HepG2 (cell line): ENCODE measurements at regions not wholly inside any gene's neighbourhood (a gene's known extent, or its start where the extent isn't known, plus 50 kb on each side); places are given as distances from the start of the nearest gene placed in this dataset.
A peak's percentile ranks its signal among the peaks of the same experiment; 100 is the strongest.

Experiments
- HINFP ChIP-seq: sonication (generic); formaldehyde crosslinking; IDR thresholded peaks from 2 replicates; pipeline ENCODE4 v1.4.0; 2020; ENCODE audit warnings: low read depth, mild to moderate bottlenecking, missing genetic modification reagents
- JARID2 ChIP-seq: sonication (generic); formaldehyde crosslinking; IDR thresholded peaks from 2 replicates; pipeline ENCODE4 v1.8.1; 2023; ENCODE audit warnings: missing genetic modification reagents, inconsistent platforms; ENCODE audit not compliant: insufficient replicate concordance
- NR2C2 ChIP-seq: sonication (generic); formaldehyde crosslinking; IDR thresholded peaks from 2 replicates; pipeline ENCODE4 v1.4.0; 2020; ENCODE audit warnings: missing genetic modification reagents, mild to moderate bottlenecking, moderate library complexity, borderline replicate concordance
- NR2F6 ChIP-seq, 2 experiments: IDR thresholded peaks; 2 replicates each; pipeline ENCODE4 v1.6.1; 2016; ENCODE audit warnings: antibody characterized with exemption in 1 of 2, mild to moderate bottlenecking in 1 of 2
- PHF20 ChIP-seq: sonication (generic); formaldehyde crosslinking; IDR thresholded peaks from 2 replicates; pipeline ENCODE4 v1.5.0; 2020; ENCODE audit warnings: mild to moderate bottlenecking, missing genetic modification reagents
- SNAI1 ChIP-seq: sonication (generic); formaldehyde crosslinking; IDR thresholded peaks from 2 replicates; pipeline ENCODE4 v1.5.0; 2020; ENCODE audit warnings: mild to moderate bottlenecking, missing genetic modification reagents, borderline replicate concordance
- ZFX ChIP-seq: sonication (generic); formaldehyde crosslinking; IDR thresholded peaks from 2 replicates; pipeline ENCODE4 v1.4.0; 2020; ENCODE audit warnings: mild to moderate bottlenecking, low read depth, missing genetic modification reagents, moderate library complexity
- ZMYM2 ChIP-seq: sonication (generic); formaldehyde crosslinking; IDR thresholded peaks from 2 replicates; pipeline ENCODE4 v1.8.0; 2022; ENCODE audit warnings: mild to moderate bottlenecking, missing genetic modification reagents
- ZNF281 ChIP-seq: sonication (generic); formaldehyde crosslinking; IDR thresholded peaks from 2 replicates; pipeline ENCODE4 v1.4.0; 2020; ENCODE audit warnings: missing genetic modification reagents, borderline replicate concordance
- ZNF3 ChIP-seq: IDR thresholded peaks from 2 replicates; pipeline ENCODE4 v1.7.0; 2017; ENCODE audit warnings: inconsistent platforms
- TF ChIP-seq, protein P1 (sequence below): sonication (generic); formaldehyde crosslinking; IDR thresholded peaks from 2 replicates; pipeline ENCODE4 v1.4.0; 2020; ENCODE audit warnings: mild to moderate bottlenecking, missing genetic modification reagents
- TF ChIP-seq, protein P2 (sequence below): IDR thresholded peaks from 2 replicates; pipeline ENCODE4 v1.6.1; 2016; ENCODE audit warnings: missing compliant biosample characterization, missing genetic modification reagents, borderline replicate concordance
- TF ChIP-seq, protein P3 (sequence below): sonication (generic); formaldehyde crosslinking; IDR thresholded peaks from 2 replicates; pipeline ENCODE4 v1.8.0; 2022; ENCODE audit warnings: missing genetic modification reagents, mild to moderate bottlenecking, inconsistent platforms, borderline replicate concordance
- TF ChIP-seq, protein P4 (sequence below): sonication (generic); formaldehyde crosslinking; IDR thresholded peaks from 2 replicates; pipeline ENCODE4 v1.4.0; 2020; ENCODE audit warnings: mild to moderate bottlenecking, missing genetic modification reagents
- TF ChIP-seq, protein P5 (sequence below), 2 experiments: fragments of 450-650 bp in 1 of 2; sonication (generic) in 1 of 2; formaldehyde crosslinking; IDR thresholded peaks; 2 replicates each; pipeline versions ENCODE4 v1.5.0 to v1.8.0; 2020 to 2022; ENCODE audit warnings: mild to moderate bottlenecking in 1 of 2, missing genetic modification reagents in 1 of 2

- TF ChIP-seq, protein P1, sequence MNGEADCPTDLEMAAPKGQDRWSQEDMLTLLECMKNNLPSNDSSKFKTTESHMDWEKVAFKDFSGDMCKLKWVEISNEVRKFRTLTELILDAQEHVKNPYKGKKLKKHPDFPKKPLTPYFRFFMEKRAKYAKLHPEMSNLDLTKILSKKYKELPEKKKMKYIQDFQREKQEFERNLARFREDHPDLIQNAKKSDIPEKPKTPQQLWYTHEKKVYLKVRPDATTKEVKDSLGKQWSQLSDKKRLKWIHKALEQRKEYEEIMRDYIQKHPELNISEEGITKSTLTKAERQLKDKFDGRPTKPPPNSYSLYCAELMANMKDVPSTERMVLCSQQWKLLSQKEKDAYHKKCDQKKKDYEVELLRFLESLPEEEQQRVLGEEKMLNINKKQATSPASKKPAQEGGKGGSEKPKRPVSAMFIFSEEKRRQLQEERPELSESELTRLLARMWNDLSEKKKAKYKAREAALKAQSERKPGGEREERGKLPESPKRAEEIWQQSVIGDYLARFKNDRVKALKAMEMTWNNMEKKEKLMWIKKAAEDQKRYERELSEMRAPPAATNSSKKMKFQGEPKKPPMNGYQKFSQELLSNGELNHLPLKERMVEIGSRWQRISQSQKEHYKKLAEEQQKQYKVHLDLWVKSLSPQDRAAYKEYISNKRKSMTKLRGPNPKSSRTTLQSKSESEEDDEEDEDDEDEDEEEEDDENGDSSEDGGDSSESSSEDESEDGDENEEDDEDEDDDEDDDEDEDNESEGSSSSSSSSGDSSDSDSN (CRISPR knock-in tag): peak; percentile 42; the same call in 1 of the 2 replicates
- TF ChIP-seq SNAI1 (no peak), PHF20 (CRISPR knock-in tag) (peak; percentile 45; the same call in 1 of the 2 replicates), NR2C2 (CRISPR knock-in tag) (peak; percentile 92), ZFX (peak; percentile 78), ZNF3 (peak; percentile 35; the same call in 1 of the 2 replicates), ZMYM2 (CRISPR knock-in tag) (peak; percentile 89), JARID2 (CRISPR knock-in tag) (peak; percentile 59), ZNF281 (CRISPR knock-in tag) (peak; percentile 99), HINFP (CRISPR knock-in tag) (peak; percentile 88; the same call in 1 of the 2 replicates), NR2F6 (IDR thresholded peaks at IDR 0.05) (peak; percentile 95), NR2F6 (CRISPR knock-in tag; IDR thresholded peaks at IDR 0.05) (peak; percentile 95)
- TF ChIP-seq, protein P2, sequence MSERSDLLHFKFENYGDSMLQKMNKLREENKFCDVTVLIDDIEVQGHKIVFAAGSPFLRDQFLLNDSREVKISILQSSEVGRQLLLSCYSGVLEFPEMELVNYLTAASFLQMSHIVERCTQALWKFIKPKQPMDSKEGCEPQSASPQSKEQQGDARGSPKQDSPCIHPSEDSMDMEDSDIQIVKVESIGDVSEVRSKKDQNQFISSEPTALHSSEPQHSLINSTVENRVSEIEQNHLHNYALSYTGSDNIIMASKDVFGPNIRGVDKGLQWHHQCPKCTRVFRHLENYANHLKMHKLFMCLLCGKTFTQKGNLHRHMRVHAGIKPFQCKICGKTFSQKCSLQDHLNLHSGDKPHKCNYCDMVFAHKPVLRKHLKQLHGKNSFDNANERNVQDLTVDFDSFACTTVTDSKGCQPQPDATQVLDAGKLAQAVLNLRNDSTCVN (CRISPR knock-in tag): peak; percentile 93
- TF ChIP-seq, protein P3, sequence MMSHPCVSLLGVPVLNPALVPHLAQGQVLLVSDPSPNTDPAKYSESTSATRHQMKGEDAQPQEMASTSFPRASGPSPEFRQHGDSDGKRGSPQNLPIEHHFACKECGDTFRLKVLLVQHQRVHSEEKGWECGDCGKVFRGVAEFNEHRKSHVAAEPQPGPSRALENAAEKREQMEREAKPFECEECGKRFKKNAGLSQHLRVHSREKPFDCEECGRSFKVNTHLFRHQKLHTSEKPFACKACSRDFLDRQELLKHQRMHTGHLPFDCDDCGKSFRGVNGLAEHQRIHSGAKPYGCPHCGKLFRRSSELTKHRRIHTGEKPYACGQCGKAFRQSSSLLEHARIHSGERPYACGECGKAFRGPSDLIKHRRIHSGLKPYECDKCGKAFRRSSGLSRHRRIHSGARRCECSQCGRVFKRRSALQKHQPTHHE (CRISPR knock-in tag): peak; percentile 56; the same call in 1 of the 2 replicates
- TF ChIP-seq, protein P4, sequence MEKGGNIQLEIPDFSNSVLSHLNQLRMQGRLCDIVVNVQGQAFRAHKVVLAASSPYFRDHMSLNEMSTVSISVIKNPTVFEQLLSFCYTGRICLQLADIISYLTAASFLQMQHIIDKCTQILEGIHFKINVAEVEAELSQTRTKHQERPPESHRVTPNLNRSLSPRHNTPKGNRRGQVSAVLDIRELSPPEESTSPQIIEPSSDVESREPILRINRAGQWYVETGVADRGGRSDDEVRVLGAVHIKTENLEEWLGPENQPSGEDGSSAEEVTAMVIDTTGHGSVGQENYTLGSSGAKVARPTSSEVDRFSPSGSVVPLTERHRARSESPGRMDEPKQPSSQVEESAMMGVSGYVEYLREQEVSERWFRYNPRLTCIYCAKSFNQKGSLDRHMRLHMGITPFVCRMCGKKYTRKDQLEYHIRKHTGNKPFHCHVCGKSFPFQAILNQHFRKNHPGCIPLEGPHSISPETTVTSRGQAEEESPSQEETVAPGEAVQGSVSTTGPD: peak; percentile 16; the same call in 1 of the 2 replicates
- TF ChIP-seq, protein P5, sequence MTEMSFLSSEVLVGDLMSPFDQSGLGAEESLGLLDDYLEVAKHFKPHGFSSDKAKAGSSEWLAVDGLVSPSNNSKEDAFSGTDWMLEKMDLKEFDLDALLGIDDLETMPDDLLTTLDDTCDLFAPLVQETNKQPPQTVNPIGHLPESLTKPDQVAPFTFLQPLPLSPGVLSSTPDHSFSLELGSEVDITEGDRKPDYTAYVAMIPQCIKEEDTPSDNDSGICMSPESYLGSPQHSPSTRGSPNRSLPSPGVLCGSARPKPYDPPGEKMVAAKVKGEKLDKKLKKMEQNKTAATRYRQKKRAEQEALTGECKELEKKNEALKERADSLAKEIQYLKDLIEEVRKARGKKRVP (CRISPR knock-in tag; IDR thresholded peaks at IDR 0.05): peak in 1 of 2 experiments; percentile 71; a peak in 2 of 4 replicates
Observed at GRCh38 chr10:44259090-44259874, 125.6 kb downstream of the CXCL12 start (continued).
